NT2/D1 (cell line): ENCODE measurements at regions not wholly inside any gene's neighbourhood (a gene's known extent, or its start where the extent isn't known, plus 50 kb on each side); places are given as distances from the start of the nearest gene placed in this dataset.

Experiments used
- YY1 ChIP-seq: IDR thresholded peaks from 2 replicates; pipeline ENCODE4 v1.6.1; 2011; ENCODE audit not compliant: insufficient read length, insufficient read depth
- ZNF274 ChIP-seq: IDR thresholded peaks from 2 replicates; pipeline ENCODE4 v1.6.1; 2011; ENCODE audit warnings: mild to moderate bottlenecking, low read depth, low read length

- no peak for TF ChIP-seq YY1
- no peak for TF ChIP-seq ZNF274
Measured at GRCh38 chr19:30149300-30149699, 207.3 kb downstream of the URI1 start.
